HG03378 (cell line): ENCODE measurements at regions not wholly inside any gene's neighbourhood (a gene's known extent, or its start where the extent isn't known, plus 50 kb on each side); places are given as distances from the start of the nearest gene placed in this dataset.

Experiments
- ATAC-seq: cut with Tn5 transposase; IDR thresholded peaks from one replicate; pipeline ENCODE4 v1.9.1; 2021; ENCODE audit warnings: mild to moderate bottlenecking, moderate library complexity; ENCODE audit not compliant: unreplicated experiment

GRCh38 chr3:76402926-76403325, 617.6 kb upstream of the ZNF717 start:
- ATAC-seq: no peak

- no peak for ATAC-seq
Measured at GRCh38 chr3:76403556-76403955, 618.2 kb upstream of the ZNF717 start.

- ATAC-seq: no peak
Measured at GRCh38 chr3:76405196-76405595, 619.8 kb upstream of the ZNF717 start.

- no peak for ATAC-seq
Measured at GRCh38 chr3:76410762-76411281, 625.5 kb upstream of the ZNF717 start.

GRCh38 chr3:76415384-76415783, 624.5 kb upstream of the ROBO2 start:
- ATAC-seq: no peak

- ATAC-seq: no peak
Measured at GRCh38 chr3:76429581-76430177, 610.2 kb upstream of the ROBO2 start.

GRCh38 chr3:76432396-76432795, 607.5 kb upstream of the ROBO2 start:
- no peak for ATAC-seq

GRCh38 chr3:76436894-76437293, 603.0 kb upstream of the ROBO2 start:
- ATAC-seq: no peak

GRCh38 chr3:76438971-76439370, 600.9 kb upstream of the ROBO2 start:
- ATAC-seq: no peak

GRCh38 chr3:76442374-76442915, 597.5 kb upstream of the ROBO2 start:
- no peak for ATAC-seq

GRCh38 chr3:76456322-76456721, 583.6 kb upstream of the ROBO2 start:
- no peak for ATAC-seq

GRCh38 chr3:76463501-76463900, 576.4 kb upstream of the ROBO2 start:
- ATAC-seq: no peak

GRCh38 chr3:76470285-76470684, 569.6 kb upstream of the ROBO2 start:
- ATAC-seq: no peak

- ATAC-seq: no peak
Measured at GRCh38 chr3:76474632-76475031, 565.3 kb upstream of the ROBO2 start.

- ATAC-seq: no peak
Measured at GRCh38 chr3:76479161-76479650, 560.7 kb upstream of the ROBO2 start.

GRCh38 chr3:76482510-76482909, 557.4 kb upstream of the ROBO2 start:
- ATAC-seq: no peak

GRCh38 chr3:76487446-76487845, 552.5 kb upstream of the ROBO2 start:
- no peak for ATAC-seq

GRCh38 chr3:76490064-76490463, 549.8 kb upstream of the ROBO2 start:
- ATAC-seq: no peak

- no peak for ATAC-seq
Measured at GRCh38 chr3:76495216-76495615, 544.7 kb upstream of the ROBO2 start.

GRCh38 chr3:76497636-76498035, 542.3 kb upstream of the ROBO2 start:
- ATAC-seq: no peak

GRCh38 chr3:76500746-76501275, 539.1 kb upstream of the ROBO2 start:
- no peak for ATAC-seq

GRCh38 chr3:76501315-76501714, 538.6 kb upstream of the ROBO2 start:
- no peak for ATAC-seq
